ENCODE measurements at regions not wholly inside any gene's neighbourhood (a gene's known extent, or its start where the extent isn't known, plus 50 kb on each side); places are given as distances from the start of the nearest gene placed in this dataset.

- no peak for DNase-seq
Measured at GRCh38 chr9:107064378-107064777, 201.4 kb downstream of the ZNF462 start.

DNA sequence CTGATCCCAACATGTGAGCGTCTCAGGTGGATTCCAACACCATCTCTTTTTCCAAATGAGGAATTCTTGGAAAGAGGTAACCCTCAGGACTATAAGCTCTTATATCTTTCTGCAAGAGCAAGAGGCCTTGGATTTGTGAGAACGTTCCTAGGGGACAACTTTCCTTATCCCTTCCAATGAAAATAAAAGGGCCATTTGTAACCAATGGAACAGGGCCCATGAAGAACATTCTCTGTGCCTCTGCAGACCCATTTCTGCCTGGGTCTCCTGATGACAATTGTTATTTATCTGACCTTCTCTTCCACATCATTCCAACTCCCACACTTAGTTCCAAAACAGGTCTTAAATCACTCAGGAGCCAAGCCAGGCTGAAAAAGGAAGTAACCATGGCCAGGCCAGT lies 202.6 kb downstream of the ZNF462 start:
- no peak for DNase-seq

GRCh38 chr9:107067739-107068416 lies 204.9 kb downstream of the ZNF462 start:
- DNase-seq = no peak

DNA sequence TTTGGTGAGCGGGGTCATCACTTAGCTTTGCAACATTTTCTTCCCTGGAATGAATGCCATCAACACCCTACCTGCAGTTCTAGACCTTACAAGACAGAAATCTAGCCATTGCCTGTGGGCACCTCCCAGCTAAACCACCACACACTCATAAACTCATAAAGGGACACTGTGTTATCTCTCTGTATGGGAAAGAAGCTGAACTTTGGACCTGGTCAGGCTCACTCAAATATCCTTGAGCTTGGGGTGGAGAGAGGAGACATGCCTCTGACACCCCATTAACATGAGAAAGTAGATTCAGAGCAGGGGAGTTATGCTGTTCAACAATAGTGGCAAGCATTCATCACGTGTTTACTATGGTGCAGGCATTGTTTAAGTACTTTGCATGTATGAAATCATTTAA lies 205.6 kb downstream of the ZNF462 start:
- no peak for DNase-seq

GRCh38 chr9:107070586-107070985 lies 207.6 kb downstream of the ZNF462 start:
- no peak for DNase-seq

DNA sequence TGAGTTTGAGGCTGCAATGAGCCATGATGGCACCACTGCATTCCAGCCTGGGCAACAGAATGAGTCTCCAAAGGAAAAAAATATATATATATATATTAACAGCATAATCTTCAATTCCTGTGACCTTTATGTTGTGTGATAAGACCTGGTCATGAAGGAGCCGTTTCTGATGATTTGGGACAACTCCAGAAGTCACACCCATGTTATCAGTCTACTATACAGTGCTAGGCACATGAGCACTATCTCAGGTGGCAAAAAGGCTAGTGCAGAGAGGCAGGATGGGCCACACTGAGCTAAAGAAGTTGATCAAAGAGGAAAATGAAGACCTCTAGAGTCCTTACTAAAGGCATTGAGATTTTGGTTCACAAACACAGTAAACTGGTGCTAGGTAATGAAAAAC lies 205.0 kb upstream of the RAD23B start:
- no peak for DNase-seq

DNA sequence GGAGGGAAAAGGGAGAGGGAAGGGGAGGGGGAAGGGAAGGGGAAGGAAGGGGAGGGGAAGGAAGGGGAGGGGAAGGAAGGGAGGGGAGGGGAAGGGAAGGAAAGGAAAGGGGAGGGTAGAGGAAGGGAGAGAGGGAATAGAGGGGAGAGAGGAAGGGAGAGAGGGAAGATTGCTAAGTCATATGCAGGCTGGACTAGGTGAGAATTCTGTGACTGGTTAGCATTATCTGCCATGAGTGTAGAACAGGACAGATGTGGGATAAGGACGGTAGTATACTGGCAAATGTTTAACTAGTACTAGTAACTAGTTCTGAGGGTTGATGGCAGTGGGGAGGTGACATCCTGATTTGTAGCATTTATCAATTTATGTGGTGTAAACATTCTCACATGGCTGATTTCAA lies 203.5 kb upstream of the RAD23B start:
- no peak for DNase-seq

- DNase-seq = no peak
Measured at GRCh38 chr9:107080130-107080529, 202.9 kb upstream of the RAD23B start.

DNA sequence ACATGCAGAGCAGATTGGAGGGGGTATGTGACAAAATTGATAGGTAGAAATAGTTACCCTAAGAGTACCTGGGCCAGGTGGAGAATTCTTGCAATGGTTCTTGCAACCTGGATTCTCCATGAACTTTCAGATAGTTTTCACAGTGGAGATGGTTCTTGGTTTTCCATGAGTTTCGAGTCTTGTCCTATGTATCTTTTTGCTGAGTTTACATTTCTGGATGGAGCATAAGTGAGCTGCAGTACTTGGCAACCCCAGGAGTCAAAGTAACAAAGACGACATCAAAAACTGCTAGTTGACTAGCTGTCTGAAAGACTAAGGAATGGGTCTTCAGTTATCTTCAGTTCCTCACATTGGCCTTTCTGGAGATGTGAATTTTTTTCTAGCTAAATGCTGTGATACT lies 196.6 kb upstream of the RAD23B start:
- DNase-seq = no peak

DNA sequence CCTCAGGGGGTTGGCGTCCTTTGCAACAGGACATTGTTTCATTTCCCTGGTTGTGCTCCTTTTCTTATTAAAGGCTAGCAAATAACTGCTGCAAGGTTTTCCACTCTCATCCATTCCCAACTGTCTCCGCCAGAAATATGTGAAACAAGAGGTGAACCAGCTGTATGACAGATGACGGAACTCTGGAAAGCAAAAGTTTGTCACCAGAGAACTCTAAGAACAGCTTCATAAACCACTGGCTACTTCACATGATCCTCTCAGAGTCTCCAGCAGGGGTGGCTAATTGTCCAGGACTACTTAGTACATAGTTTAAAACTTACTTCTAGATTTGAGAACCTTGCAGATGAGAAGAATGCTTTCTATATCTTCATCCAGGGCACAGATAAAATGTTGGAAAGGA lies 195.9 kb upstream of the RAD23B start:
- DNase-seq = no peak

GRCh38 chr9:107090218-107090617 lies 192.9 kb upstream of the RAD23B start:
- DNase-seq = no peak

DNA sequence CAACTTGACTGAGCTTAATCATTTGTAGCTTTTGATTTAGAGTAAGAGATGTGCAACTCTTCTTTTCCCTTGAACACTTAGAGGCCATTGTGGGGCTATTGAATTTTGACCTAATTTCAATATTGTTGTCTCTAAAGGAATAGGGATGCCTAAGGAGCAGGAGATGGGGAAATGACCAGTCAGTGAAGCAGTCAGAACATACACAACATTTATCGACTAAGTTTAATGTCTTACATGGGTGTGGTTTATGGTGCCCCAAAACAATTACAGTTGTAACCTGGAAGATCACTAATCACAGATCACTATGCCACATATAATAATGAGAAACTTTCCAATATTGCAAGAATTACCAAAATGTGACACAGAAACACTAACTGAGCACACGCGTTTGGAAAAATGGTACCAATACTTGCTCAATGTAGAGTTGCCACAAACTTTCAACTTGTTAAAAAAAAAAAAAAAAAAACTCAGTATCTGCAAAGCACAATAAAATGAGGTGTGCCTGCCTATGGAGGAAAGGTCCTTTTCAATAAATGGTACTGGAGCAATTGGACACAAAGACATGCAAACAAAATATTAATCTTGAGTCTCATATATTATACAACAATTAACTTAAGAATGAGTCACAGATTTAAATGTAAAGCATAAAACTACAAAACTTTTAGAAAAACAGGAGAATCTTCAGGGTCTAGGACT lies 189.6 kb upstream of the RAD23B start:
- DNase-seq = no peak

DNA sequence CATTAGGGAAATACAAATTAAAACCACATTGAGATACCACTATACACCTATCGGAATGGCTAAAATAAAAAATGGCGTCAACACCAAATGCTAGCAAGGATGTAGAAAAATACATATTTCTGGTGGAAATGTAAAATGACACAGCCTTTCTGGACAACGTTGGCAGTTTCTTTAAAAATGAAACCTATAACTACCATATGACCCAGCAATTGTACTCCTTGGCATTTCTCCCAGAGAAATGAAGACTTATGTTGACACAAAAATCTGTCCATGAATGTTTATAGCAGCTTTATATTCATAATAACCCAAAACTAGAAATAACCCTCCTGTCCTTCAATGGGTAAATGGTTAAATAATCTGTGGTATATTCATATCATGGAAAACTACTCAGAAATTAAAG lies 188.7 kb upstream of the RAD23B start:
- no peak for DNase-seq

DNA sequence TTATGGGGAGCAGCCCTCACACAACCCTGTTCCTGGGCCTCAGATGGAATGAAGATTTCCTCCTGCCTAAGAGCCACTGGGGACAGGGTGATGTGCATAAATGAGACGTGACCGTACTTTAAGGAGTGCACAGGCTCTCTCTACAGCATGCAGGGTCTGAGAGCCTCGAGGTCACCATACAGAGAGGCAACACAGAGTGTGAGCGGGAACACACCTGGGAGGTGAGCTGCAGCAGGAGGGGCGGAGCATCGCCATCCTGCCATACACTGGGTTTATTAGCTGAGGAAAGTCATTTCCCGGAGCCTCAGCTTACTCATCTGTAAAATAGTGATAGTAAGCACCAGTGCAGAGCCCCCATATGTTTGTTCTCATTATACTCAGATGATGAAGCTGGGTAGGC lies 182.5 kb upstream of the RAD23B start:
- DNase-seq = no peak

GRCh38 chr9:107102011-107102410 lies 181.1 kb upstream of the RAD23B start:
- no peak for DNase-seq

DNA sequence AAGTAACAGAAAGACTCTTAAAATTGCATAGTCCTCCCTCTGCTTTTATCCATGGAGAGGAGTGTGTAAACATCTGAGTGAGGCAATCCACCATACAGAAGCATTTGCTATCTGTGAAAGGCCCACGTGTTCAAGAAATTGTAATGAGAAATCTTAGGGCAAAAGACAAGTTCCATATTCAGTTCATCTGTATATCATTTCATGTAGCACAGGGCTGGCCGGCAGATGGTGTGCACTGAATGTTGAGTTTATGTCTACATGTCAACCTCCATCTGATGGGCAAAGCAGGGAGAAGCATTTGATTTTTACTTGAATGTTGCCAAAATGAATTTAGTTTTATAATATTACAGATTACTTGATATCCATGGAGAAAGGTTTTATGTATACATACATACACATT lies 179.5 kb upstream of the RAD23B start:
- no peak for DNase-seq

DNA sequence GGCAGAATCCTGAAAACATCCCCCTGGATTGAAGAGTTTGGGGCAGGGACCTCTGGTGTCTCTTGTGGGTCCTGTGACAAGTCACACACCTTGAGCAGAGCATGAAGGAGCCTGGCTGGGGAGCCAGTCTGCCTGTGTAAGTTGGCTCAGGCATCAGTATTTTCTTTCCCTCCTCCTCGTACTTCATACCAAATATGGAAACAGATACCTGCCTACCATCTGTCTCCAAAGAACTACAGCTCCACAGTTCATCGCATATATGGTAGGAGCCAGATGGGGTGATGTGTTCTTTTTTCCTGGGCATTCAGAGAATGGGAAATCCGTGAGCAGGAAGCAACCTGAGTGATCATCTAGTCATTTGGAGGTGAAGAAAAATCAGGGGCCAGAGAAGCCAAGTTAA lies 177.3 kb upstream of the RAD23B start:
- DNase-seq = no peak

DNA sequence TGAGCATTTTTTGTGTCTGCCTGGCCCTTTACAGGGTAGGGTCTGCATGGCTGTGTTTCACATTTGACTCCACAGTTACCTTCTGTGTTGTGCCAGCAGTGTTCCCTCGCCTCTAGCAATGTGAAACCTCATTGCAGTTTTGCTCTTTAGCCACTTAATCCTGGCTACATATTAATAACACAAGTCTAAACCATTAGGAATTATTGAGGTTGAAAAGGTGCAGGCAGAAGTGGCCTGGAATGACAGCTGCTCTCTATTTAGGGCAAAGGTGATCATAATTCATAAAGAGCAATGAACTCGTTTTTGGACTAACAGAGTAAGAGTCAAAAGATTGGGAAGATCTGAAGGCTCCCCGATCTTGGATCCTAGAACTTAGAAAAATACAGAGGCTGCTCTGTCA lies 176.7 kb upstream of the RAD23B start:
- DNase-seq = no peak

DNA sequence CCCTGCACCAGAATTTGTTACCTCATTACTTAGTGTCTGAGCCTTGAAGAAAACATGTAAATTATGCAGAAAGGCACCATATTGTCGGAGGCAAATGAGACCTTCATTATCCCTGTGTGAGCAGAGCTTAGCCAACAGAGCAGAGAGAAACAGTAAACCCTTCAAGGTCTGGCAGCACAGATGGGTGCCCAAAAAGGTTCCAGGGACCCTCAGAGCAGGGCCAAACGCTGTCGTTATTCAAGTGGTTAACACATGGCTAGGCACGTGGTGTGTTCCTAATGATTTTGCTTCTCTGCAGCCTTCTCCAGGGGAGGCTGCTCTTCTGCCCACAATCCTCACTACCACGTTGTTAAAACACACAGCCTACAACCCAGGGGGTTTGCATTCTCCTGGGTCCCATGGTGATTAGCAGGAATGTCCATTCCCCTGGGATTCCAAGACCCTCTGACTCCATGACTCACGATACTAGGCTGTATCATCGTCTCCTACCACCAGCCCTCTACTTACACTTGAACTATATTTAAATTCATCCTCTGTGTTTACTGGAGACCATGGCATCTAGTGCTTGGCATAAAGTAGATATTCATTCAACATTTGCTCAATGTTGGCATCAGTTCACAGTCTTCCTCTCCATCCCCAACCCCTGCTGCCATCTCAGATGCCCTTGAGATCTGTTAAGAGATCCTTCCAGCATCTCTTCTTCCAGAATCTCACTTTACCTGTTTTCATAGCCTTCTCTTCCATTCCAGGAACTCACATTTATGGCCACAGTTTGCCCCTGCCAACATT lies 174.5 kb upstream of the RAD23B start:
- no peak for DNase-seq

- no peak for DNase-seq
Measured at GRCh38 chr9:107109324-107109723, 173.8 kb upstream of the RAD23B start.

DNA sequence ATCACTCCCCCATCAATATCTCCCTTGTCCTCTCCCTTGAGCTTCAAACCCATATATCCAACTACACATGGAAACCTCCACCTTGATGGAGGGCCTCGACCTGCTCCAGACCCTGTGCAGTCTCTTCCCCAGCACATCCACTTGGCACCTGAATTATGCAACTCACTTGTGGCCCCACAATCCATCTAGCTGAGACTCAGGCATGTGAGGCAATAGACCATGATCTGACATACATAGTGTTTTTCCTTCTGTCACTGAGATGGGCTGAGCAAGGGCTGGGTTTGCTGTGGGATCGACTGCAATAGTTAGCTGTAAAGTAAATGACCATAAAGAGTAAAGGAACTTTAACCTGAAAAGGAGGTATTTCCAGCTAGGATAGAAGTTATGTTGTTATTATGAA lies 172.9 kb upstream of the RAD23B start:
- DNase-seq = no peak

GRCh38 chr9:107112707-107113243 lies 170.3 kb upstream of the RAD23B start:
- no peak for DNase-seq

GRCh38 chr9:107118863-107119624 lies 164.0 kb upstream of the RAD23B start:
- no peak for DNase-seq
